ENCODE measurements at regions not wholly inside any gene's neighbourhood (a gene's known extent, or its start where the extent isn't known, plus 50 kb on each side); places are given as distances from the start of the nearest gene placed in this dataset.

DNA sequence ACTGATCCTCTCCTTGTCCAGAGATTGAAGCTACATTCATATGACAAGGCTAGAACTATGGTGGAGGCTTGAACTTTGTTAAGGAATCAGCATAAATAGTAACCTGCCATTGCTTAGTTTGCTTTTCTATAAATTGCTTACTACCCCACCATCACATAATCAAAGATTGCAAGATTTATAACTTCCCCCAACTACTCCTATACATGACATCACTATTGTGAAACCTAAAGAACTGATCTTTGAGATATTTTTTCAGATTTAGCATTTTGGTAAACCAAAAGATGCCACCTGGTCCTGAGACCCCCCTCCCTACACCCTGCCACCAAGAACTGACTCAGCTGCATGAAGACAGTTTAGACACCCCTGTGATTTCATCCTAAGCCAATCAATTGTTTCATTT is 385.3 kb downstream of the CDC5L start:
- DNase-seq (ENCODE audit: low read depth), result no peak
- H3K4me3 ChIP-seq (ENCODE audit: low read depth, low read length), result no peak overlapping the region
- TF ChIP-seq, protein P1, sequence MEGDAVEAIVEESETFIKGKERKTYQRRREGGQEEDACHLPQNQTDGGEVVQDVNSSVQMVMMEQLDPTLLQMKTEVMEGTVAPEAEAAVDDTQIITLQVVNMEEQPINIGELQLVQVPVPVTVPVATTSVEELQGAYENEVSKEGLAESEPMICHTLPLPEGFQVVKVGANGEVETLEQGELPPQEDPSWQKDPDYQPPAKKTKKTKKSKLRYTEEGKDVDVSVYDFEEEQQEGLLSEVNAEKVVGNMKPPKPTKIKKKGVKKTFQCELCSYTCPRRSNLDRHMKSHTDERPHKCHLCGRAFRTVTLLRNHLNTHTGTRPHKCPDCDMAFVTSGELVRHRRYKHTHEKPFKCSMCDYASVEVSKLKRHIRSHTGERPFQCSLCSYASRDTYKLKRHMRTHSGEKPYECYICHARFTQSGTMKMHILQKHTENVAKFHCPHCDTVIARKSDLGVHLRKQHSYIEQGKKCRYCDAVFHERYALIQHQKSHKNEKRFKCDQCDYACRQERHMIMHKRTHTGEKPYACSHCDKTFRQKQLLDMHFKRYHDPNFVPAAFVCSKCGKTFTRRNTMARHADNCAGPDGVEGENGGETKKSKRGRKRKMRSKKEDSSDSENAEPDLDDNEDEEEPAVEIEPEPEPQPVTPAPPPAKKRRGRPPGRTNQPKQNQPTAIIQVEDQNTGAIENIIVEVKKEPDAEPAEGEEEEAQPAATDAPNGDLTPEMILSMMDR (IDR thresholded peaks at IDR 0.05; ENCODE audit: low read depth, low read length, missing control alignments), result no peak
- in situ Hi-C loops (cut with HindIII; ENCODE audit: low sequenced_read_pairs), result no loop called here

DNA sequence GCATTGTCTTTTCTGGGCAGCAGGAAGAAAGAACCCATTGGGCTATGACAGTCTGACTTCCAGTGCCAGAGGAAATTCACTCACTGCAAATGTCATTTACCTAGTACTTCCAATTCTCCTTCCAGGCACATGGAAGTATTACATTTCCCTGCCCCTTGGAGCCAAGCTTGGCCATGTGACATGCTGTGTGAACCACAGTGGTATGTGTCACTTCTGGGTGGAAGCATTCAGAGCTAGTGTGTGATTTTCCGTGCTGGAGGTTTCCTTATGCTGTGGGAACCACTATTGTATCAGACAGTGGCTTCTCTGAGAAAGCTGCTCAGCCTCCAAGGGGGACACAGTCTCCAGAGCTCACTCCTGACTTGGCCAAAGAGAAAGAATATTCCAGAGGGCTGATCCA is 387.6 kb downstream of the CDC5L start:
- TF ChIP-seq, protein P1 (IDR thresholded peaks at IDR 0.05; ENCODE audit: low read depth, low read length, missing control alignments), result no peak
- in situ Hi-C loops (cut with HindIII; ENCODE audit: low sequenced_read_pairs), result no loop called here
- no peak for DNase-seq (ENCODE audit: low read depth)
- H3K4me3 ChIP-seq (ENCODE audit: low read depth, low read length), result no peak overlapping the region

DNA sequence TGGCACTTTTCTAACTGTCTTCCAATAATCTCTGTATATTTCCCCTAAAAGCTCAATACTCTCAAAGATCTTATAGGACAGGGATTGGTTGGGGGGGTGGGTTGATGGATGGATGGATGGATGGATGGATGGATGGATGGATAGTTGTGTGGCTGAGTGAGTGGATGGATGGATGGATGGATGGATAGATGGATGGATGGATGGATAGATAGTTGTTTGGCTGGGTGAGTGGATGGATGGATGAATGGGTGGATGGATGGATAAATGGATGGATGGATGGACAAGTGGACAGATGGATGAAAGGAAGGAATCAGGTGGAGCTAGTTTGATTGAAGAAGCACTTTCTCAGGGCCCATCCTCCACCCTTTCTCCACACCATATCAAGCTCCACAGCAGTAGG is 388.8 kb downstream of the CDC5L start:
- in situ Hi-C loops (cut with HindIII; ENCODE audit: low sequenced_read_pairs), result no loop called here
- DNase-seq (ENCODE audit: low read depth), result no peak
- H3K4me3 ChIP-seq (ENCODE audit: low read depth, low read length), result no peak overlapping the region
- TF ChIP-seq, protein P1 (IDR thresholded peaks at IDR 0.05; ENCODE audit: low read depth, low read length, missing control alignments), result no peak

DNA sequence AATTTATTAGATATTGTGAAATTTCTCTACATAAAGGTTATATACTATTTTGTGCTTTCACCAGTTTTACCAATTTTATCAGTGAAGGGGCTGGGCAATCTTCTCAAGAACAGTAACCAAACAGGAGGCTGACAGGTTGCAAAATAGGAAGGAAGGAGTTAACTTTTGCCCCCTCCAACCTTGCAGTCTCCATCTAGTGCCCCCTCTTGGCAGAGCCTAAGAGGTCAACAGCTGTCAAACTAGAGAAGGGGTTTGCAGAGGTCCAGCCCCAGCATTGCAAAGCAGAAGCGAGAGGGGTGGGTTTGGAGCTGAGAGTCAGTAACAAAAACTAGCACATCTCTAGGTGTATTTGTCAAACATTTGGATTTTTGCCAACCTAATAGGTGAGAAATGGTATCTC is 391.0 kb downstream of the CDC5L start:
- TF ChIP-seq, protein P1 (IDR thresholded peaks at IDR 0.05; ENCODE audit: low read depth, low read length, missing control alignments), result no peak
- H3K4me3 ChIP-seq (ENCODE audit: low read depth, low read length), result no peak overlapping the region
- no peak for DNase-seq (ENCODE audit: low read depth)
- in situ Hi-C loops (cut with HindIII; ENCODE audit: low sequenced_read_pairs), result no loop called here
